NCI-H748 treated with DMSO at 0.1 percent for 48 hours (cell line): ENCODE measurements at regions not wholly inside any gene's neighbourhood (a gene's known extent, or its start where the extent isn't known, plus 50 kb on each side); places are given as distances from the start of the nearest gene placed in this dataset.
"Not testable (repeated sequence)": the region's sequence is repeated elsewhere in the genome, so short reads cannot be mapped to it uniquely, and the experiment has no call there.

ENCODE experiments used
- DNase-seq: peaks from one replicate; lab custom pipeline; 2025; lab: John Stamatoyannopoulos, UW

- not testable (repeated sequence) for DNase-seq
These were observed 211.3 kb downstream of the CCDC74A start for GRCh38 chr2:131738996-131739434.

GRCh38 chr2:131753640-131754561 lies 226.2 kb downstream of the CCDC74A start:
- DNase-seq = no peak

GRCh38 chr2:131754929-131755720 lies 227.4 kb downstream of the CCDC74A start:
- no peak for DNase-seq

- no peak for DNase-seq
These were observed 228.6 kb downstream of the CCDC74A start for GRCh38 chr2:131756141-131756907.

- not testable (repeated sequence) for DNase-seq
These were observed 231.3 kb downstream of the CCDC74A start for GRCh38 chr2:131758941-131759340.

GRCh38 chr2:131774955-131775555 lies 247.4 kb downstream of the CCDC74A start:
- not testable (repeated sequence) for DNase-seq

- DNase-seq = not testable (repeated sequence)
These were observed 248.3 kb downstream of the CCDC74A start for GRCh38 chr2:131775903-131776506.

GRCh38 chr2:131780446-131780845 lies 252.8 kb downstream of the CCDC74A start:
- DNase-seq = not testable (repeated sequence)

- no peak for DNase-seq
These were observed 273.6 kb downstream of the CCDC74A start for GRCh38 chr2:131801210-131801744.

GRCh38 chr2:131801745-131802350 lies 274.2 kb downstream of the CCDC74A start:
- DNase-seq = peak; percentile 27

- DNase-seq = not testable (repeated sequence)
These were observed 274.7 kb downstream of the CCDC74A start for GRCh38 chr2:131802351-131802836.

GRCh38 chr2:131803237-131803636 lies 275.5 kb downstream of the CCDC74A start:
- DNase-seq = not testable (repeated sequence)

- not testable (repeated sequence) for DNase-seq
These were observed 284.9 kb downstream of the CCDC74A start for GRCh38 chr2:131812605-131813004.

- not testable (repeated sequence) for DNase-seq
These were observed 285.7 kb downstream of the CCDC74A start for GRCh38 chr2:131813378-131813777.

GRCh38 chr2:131818267-131818973 lies 290.7 kb downstream of the CCDC74A start:
- DNase-seq = not testable (repeated sequence)

GRCh38 chr2:131822237-131822721 lies 294.6 kb downstream of the CCDC74A start:
- DNase-seq = not testable (repeated sequence)

- not testable (repeated sequence) for DNase-seq
These were observed 295.4 kb downstream of the CCDC74A start for GRCh38 chr2:131823058-131823457.

- DNase-seq = not testable (repeated sequence)
These were observed 297.3 kb downstream of the CCDC74A start for GRCh38 chr2:131824986-131825385.

- DNase-seq = no peak
These were observed 299.9 kb downstream of the CCDC74A start for GRCh38 chr2:131827481-131828163.
